Testis (tissue), 2 donors: ENCODE measurements at regions not wholly inside any gene's neighbourhood (a gene's known extent, or its start where the extent isn't known, plus 50 kb on each side); places are given as distances from the start of the nearest gene placed in this dataset.

Source experiments
- DNase-seq: peaks from one replicate; pipeline ENCODE4 v3.0.0-alpha.2; 2019
- H3K27ac ChIP-seq, 2 donors: fragments of 200-600 bp; sonication (generic); one replicate each; pipeline ENCODE4 v1.5.1; 2019
- H3K27me3 ChIP-seq: fragments of 200-600 bp; sonication (generic); one replicate; pipeline ENCODE4 v1.5.1; 2019
- H3K36me3 ChIP-seq: fragments of 200-600 bp; sonication (generic); one replicate; pipeline ENCODE4 v1.5.1; 2017; ENCODE audit warnings: low read depth; ENCODE audit errors: missing control alignments
- H3K4me1 ChIP-seq: fragments of 200-600 bp; sonication (generic); one replicate; pipeline ENCODE4 v1.5.1; 2019
- H3K4me3 ChIP-seq, 2 donors: fragments of 200-600 bp; sonication (generic); one replicate each; pipeline ENCODE4 v1.5.1; 2017 to 2019
- H3K9me3 ChIP-seq: fragments of 200-600 bp; sonication (generic); one replicate; pipeline ENCODE4 v1.5.1; 2017
- POLR2A ChIP-seq: fragments of 450-650 bp; IDR thresholded peaks from one replicate; pipeline ENCODE4 v1.6.1; 2017; ENCODE audit warnings: antibody characterized with exemption, mild to moderate bottlenecking, moderate library complexity
- WGBS, 2 donors: methylation state at CpG; one replicate each; pipeline ENCODE4 v1.1.5; 2018; 5-methylcytosine and 5-hydroxymethylcytosine counted together
- intact Hi-C: fragments of 100-400 bp; cut with DNase I; formaldehyde crosslinking; loops from one replicate; pipeline ENCODE4 v1.15.1; 2023; ENCODE audit warnings: low total_unique reads
- TF ChIP-seq, protein P1 (sequence below), 3 experiments: fragments of 450-650 bp in 2 of 3; fragments of 200-600 bp in 1 of 3; sonication (generic) in 1 of 3; IDR thresholded peaks; one replicate each; pipeline ENCODE4 v1.5.1; 2016 to 2019; ENCODE audit warnings: antibody characterized with exemption in 3 of 3, mild to moderate bottlenecking in 2 of 3, moderate library complexity in 1 of 3

DNA sequence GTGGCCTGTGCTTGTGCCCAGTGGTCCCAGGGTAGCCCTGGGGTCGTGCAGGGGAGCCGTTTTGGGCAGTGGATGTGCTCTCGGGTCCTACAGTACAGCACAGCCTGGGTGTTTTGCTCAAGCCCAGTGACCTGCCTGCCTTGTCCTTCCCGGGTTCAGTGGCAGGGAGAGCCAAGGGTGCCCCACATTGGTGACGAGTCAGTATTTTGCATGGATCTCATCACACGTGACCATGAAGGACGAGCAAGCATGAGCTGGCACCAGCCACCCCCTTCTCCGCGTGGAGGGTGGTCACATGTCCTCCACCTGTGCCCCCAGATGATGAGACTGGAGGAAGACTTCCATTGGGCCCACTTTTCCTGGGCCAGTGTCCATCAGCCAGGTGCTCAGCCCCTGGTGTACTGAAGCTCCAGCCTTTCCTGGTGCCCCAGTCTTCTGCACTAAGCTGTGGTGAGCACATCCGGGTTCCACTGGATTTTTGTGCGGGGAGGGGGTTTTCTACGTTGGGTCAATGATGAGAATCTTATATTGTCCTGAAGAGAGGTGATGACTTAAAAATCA lies 197.5 kb downstream of the UBE3A start:
- no peaks in the 10 kb centered on the region for H3K9me3 ChIP-seq
- intact Hi-C loops: loop anchor here (5.0 kb wide), 1 partner anchor 49 kb away; no protein-coding TSS in a partner anchor

DNA sequence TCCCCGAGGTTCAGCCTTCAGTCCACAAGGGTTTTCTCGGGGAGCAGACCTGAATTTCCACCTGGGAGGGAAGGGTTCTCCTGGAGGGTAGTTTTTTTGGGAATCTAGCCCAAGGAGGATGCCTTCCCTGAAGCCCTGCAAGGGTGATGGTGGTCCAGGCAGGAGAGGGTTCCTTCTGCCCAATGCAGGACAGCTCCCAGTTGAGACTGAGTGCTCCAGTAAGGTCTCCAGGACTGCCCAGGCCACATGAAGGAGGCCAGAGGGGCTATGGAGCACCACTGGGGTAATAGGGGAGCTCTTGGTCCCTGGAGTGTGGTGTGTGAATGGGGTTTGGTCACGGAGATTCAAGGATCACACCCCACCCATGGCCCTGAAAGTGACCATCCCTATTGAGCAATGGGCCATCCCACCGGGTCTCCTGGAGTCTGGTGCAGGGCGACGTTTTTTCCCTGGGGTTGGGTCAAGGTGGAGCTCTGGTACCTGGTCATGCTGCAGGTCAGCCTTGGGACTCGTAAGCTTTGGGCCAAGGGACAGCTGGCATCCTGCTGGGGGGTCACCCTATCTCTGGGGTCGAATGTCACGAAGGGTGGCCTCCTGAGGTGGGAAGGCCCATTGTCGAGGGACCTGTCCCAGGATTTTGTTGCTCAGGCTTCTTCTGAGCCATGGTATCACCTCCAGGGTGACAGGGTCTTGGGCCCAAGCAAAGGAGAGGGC lies 196.5 kb downstream of the UBE3A start:
- no peak for DNase-seq
- Histone ChIP-seq H3K36me3 (no peaks in the 10 kb centered on the region), H3K9me3 (no peaks in the 10 kb centered on the region), H3K27ac (no peak overlapping the region), H3K27me3 (no peaks in the 10 kb centered on the region), H3K4me3 (no peak overlapping the region), H3K4me1 (no peaks in the 10 kb centered on the region)
- intact Hi-C loops: loop anchor here (5.0 kb wide), 1 partner anchor 50 kb away; no protein-coding TSS in a partner anchor
- 72 to 75% methylated on average over 5 to 10 of the region's 10 CpGs for WGBS, 2 donors
- TF ChIP-seq, protein P1, sequence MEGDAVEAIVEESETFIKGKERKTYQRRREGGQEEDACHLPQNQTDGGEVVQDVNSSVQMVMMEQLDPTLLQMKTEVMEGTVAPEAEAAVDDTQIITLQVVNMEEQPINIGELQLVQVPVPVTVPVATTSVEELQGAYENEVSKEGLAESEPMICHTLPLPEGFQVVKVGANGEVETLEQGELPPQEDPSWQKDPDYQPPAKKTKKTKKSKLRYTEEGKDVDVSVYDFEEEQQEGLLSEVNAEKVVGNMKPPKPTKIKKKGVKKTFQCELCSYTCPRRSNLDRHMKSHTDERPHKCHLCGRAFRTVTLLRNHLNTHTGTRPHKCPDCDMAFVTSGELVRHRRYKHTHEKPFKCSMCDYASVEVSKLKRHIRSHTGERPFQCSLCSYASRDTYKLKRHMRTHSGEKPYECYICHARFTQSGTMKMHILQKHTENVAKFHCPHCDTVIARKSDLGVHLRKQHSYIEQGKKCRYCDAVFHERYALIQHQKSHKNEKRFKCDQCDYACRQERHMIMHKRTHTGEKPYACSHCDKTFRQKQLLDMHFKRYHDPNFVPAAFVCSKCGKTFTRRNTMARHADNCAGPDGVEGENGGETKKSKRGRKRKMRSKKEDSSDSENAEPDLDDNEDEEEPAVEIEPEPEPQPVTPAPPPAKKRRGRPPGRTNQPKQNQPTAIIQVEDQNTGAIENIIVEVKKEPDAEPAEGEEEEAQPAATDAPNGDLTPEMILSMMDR (IDR thresholded peaks at IDR 0.05): no peak
- no peak for TF ChIP-seq POLR2A

More for the DNA sequence above, 197.5 kb downstream of the UBE3A start:
- Histone ChIP-seq H3K4me1 (no peaks in the 10 kb centered on the region), H3K27me3 (no peaks in the 10 kb centered on the region), H3K36me3 (no peaks in the 10 kb centered on the region), H3K27ac (no peak overlapping the region), H3K4me3 (no peak overlapping the region)
- no peak for DNase-seq
- 81 to 91% methylated on average over 5 to 12 of the region's 12 CpGs for WGBS, 2 donors
- TF ChIP-seq, protein P1 (IDR thresholded peaks at IDR 0.05): no peak
- no peak for TF ChIP-seq POLR2A

DNA sequence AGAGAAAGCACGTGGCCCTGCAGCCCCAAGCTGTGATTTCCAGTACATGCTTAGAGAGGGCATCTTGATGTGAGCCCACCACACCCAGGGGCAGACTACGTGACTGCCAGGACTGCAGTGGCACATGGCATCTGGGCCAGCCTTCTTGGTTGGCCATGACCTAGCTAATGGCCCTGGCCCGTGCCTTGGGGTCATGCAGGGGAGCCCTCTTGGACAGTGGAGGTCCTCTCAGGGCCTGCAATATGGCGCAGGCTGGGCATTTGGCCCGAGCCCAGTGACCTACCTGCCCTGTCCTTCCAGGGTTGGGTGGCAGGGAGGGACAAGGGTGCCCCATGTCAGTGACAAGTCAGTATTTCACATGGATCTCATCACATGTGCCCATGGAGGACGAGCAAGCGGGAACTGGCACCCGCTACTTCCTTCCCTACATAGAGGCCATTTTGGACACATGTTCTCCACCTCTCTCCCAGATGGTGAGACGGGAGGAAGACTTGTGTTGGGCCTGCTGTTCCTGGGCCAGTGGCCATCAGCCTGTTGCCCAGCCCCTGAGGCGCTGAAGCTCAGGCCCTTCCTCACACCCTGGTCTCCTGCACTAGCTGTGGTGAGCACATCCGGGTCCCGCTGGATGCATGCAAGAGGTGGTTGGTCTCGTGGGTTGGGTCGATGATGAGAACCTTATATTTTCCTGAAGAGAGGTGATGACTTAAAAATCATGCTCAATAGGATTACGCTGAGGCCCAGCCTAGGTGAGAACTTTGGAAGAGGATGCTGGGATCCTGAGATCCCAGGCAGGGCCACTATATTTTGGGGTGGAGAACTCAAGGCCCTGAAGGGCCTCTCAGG lies 195.6 kb downstream of the UBE3A start:
- Histone ChIP-seq H3K27ac (no peak overlapping the region), H3K27me3 (no peaks in the 10 kb centered on the region), H3K4me3 (no peak overlapping the region), H3K4me1 (no peaks in the 10 kb centered on the region), H3K9me3 (no peaks in the 10 kb centered on the region), H3K36me3 (no peaks in the 10 kb centered on the region)
- intact Hi-C loops: loop anchor here (5.0 kb wide), 1 partner anchor 51 kb away; no protein-coding TSS in a partner anchor
- 87% methylated on average over 7 to 15 of the region's 15 CpGs for WGBS, 2 donors
- DNase-seq: peak; percentile 10
- TF ChIP-seq, protein P1 (IDR thresholded peaks at IDR 0.05): no peak
- TF ChIP-seq POLR2A: no peak

DNA sequence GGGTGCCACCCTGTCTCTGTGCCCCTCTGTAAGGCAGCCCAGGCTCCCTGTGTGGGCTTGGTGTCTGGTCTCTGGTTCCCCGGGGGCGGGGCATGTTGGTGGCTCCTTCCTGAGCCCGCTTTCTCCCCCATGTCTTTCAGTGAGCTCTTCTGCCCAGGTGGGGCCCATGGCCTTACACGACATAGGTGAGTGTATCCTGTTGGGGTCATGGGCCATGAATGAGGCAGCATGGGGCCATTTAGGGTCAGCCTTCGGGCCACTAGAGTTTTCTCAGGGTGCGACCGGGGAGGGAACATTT lies 195.1 kb downstream of the UBE3A start:
- no peak for DNase-seq
- TF ChIP-seq, protein P1 (IDR thresholded peaks at IDR 0.05): no peak
- TF ChIP-seq POLR2A: no peak
- Histone ChIP-seq H3K9me3 (no peaks in the 10 kb centered on the region), H3K4me1 (no peaks in the 10 kb centered on the region), H3K27me3 (no peaks in the 10 kb centered on the region), H3K36me3 (no peaks in the 10 kb centered on the region), H3K4me3 (no peak overlapping the region), H3K27ac (no peak overlapping the region)
- intact Hi-C loops: loop anchor here (5.0 kb wide), 1 partner anchor 51 kb away; no protein-coding TSS in a partner anchor
- WGBS, 2 donors: 82 to 88% methylated on average over 7 of the region's 7 CpGs
